Activated CD4-positive, alpha-beta T cell treated with anti-CD3 and anti-CD28 coated beads for 1 hour (primary cell): ENCODE measurements at regions not wholly inside any gene's neighbourhood (a gene's known extent, or its start where the extent isn't known, plus 50 kb on each side); places are given as distances from the start of the nearest gene placed in this dataset.

Experiments
- DNase-seq: peaks from one replicate; pipeline ENCODE4 v3.0.0-alpha.2; 2020

- no peak for DNase-seq
Observed at GRCh38 chr3:68142441-68142840, 488.0 kb upstream of the SUCLG2 start.

DNA sequence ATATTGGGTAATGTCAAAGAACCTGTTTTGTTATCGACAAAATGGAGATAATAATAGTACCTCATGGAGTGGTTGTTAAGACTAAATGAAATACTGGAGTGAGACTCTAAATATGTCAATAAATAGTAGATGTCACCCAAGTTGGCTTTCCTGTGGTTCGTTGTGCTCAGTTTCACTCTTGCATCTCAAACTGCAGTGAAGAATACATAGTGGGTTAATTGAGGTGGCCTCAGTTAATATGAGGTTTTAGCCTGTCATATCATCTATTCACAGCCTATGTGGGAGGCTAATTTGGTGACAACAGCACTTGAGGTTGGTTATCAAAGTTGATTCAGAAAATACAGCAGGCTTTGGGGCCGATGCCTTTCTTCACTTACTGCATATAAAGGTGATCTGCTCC is 485.5 kb upstream of the SUCLG2 start:
- no peak for DNase-seq

DNA sequence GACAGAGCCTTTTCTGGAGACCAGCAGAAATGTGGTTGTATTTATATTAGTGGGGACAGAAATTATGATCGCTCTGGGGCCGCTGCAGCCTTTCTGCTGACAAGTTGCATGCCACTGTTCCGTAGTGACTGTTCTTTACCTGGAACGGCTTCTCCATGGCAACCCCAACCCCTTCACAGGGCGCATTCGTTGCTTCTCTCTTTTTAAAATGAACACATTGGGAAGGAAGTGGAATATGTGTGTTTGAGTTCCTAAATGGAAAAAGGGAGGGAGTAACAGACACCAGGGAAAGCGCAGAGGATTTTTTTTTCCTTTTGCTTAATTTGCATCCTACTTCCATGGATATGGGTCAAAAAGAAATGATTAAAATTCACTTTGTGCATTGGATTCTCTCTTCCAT is 482.0 kb upstream of the SUCLG2 start:
- DNase-seq: no peak

DNA sequence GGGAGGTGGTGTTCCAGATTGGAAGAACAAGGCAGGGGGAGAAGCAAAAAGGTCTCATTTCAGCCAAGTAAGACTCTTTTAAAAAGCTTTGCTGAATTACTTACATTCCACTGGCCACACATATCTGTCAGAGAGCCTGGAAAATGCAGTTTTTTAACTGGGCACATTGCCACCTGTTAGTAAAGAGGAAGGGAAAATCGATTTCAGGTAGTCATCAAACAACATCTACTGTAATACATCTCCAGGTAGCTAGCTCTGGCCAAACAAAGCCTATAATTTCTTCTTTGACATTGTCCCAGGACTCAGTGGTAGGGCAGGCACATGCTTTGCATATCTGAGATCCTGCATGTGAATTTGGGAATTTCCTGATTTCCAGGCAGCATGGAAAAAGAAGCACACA is 480.7 kb upstream of the SUCLG2 start:
- no peak for DNase-seq

GRCh38 chr3:68129065-68129464 is 474.7 kb upstream of the SUCLG2 start:
- DNase-seq: no peak

- no peak for DNase-seq
Observed at GRCh38 chr3:68123231-68123630, 468.8 kb upstream of the SUCLG2 start.

DNA sequence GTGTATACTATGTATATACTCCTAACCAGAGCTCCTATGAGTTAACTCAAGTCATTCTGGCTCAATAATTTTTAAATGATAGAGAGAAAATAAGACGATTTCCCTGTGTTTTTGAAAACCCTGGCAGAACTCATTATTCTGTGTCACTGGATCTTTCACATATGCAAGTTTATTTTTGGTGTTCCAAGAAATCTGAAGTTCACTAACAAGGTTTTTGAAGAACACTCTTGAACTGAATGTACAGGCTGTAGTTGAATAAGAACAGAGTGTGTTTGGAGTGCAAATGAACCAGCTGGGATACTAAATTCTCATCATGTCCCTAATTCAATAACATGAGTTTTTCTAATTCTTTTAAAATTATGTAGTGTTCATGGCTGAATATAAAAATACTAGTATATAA is 466.9 kb upstream of the SUCLG2 start:
- DNase-seq: no peak

DNA sequence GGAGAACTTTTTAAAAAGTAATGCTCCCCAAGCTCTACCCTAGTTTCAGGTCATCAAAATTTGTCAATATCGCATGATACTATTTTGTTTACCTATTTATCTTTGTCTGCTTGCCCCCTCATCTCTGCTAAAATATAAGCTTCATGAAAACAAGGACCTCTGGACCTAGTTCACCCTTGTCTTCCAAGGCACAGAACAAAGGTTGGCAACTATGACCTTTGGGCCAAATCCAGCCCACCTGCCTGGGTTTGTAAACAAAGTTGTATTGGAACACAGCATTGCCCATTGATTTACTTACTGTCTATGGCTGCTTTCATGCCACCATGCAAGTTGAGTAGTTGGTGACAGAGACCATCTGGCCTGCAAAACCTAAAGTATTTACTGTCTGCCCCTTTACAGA is 462.2 kb upstream of the SUCLG2 start:
- no peak for DNase-seq

DNA sequence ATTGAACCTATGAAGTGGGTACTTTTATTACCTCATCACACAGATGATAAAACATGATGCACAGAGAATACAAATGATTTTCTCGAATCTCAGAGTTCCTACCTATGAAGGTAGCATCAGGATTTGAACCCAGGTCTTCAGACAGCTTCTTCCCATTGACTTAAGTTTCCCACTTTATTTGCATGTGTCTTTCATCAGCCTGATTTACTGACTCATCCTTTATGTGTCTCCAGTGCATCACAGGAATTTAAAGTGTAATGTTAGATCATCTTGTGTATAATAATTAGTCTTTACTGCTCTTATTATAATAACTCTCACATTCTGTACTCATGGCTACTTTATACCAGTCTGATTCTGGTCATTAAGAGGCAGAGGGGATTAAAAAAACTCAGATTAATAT is 449.4 kb upstream of the SUCLG2 start:
- no peak for DNase-seq

GRCh38 chr3:68090571-68090970 is 436.2 kb upstream of the SUCLG2 start:
- DNase-seq: no peak

DNA sequence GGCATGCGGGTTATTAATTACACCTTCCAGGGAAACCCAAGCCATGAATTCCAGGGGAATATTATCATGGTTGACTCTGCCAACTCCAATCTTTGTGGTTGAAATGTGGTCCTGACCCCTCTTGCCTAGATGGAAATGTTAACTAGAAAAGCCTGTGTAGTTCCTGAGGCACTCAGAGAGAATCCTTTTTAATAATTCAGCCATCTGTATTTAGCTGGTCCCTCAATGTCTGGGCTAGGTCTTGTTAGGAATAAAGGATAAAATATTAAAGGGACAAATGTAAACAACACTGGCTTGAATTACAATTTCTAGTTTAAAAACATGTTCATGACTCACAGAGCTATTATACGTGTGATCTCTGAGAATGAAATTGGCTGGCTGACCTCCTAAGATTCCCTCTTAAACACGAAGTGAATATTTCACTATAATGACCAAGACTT is 435.2 kb upstream of the SUCLG2 start:
- no peak for DNase-seq

- no peak for DNase-seq
Observed at GRCh38 chr3:68088636-68089035, 434.2 kb upstream of the SUCLG2 start.

- peak; percentile 18 for DNase-seq
Observed at GRCh38 chr3:68088216-68088615, 433.8 kb upstream of the SUCLG2 start.

DNA sequence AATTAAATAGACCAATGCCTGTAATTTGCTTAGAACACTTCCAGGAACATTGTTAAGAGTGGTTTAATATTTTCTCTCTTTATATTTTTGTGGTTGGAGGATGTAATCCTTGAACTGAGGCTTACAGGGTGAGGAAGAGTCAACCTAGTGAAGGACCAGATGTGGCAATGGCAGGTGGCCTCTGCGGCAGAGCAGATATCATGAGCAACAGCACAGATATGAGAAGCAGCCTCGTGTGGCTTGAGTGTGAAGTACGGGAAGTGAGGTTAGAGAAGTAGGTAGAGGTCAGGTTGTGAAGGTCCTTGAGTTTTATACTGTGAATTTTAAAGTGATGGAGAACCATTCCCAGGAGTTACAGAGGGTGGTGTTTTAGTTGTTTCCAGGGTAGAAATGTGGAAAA is 417.6 kb upstream of the SUCLG2 start:
- DNase-seq: no peak

DNA sequence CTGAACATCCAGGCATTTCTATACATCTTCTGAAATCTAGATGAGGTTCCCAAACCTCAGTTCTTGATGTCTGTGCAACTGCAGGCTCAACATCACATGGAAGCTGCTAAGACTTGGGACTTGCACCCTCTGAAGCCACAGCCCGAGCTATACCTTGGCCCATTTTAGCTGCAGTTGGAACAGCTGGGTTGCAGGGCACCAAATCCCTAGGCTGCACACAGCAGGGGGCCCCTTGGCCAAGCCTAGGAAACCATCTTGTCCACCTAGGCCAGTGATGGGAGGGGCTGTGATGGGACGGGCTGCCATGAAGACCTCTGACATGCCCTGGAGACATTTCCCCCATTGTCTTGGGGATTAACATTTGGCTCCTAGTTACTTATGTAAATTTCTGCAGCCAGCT is 415.8 kb upstream of the SUCLG2 start:
- no peak for DNase-seq

DNA sequence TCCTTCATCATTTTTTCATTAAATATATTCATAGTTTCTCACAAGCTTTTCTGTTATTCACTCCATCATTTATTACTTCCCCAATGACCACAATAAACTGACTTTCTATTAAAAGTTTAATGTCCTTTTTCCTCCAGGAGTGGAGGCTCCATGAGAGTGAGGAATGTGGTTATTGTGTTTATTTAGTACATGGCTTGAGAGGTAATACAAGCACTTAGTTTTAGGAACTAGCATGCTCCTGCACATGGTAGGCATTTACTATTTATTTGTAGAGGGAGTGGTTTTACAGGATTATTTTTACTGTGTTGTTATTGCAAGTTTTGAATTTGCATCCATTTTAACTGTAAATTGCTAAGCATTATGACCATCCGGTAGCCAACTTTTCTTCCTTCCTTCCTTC is 412.9 kb upstream of the SUCLG2 start:
- DNase-seq: no peak

GRCh38 chr3:68062926-68063325 is 408.5 kb upstream of the SUCLG2 start:
- DNase-seq: no peak

DNA sequence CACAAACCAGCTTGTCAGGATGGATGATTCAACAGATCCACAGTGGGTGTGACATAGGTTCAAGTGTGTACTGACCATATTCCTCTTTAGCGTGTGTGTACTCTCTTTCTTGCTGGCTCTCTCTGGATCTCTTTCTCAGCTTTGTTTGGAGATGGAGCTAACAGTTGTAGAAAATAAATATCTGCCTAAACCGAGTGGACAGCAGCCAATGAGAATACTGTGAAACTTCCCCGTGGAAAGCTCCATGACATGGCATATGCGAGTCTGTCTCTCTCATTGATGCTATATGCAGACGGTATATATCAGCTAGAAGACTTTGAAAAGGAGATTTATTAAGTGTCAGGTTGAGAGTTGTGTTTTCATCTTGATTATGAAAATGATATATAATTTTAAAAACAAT is 406.5 kb upstream of the SUCLG2 start:
- no peak for DNase-seq

DNA sequence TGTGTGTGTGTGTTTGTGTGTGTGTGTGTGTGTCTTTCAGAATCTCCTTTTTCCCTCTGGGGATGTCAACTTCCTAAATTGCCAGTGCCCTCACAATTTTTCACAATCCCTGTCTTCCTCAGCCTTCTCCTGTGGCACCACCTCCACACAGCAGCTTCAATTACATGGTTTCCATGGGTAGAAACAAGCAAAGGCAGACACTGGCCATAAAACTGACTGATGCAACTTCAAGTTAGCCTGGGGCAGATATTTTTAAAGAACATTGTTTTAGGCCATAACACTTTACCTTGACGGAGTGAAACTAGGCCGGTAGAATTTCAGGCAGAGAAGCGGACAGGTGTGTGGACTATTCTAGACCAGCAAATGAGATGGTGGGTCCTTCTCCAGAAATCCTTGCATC is 405.8 kb upstream of the SUCLG2 start:
- DNase-seq: no peak

GRCh38 chr3:68059628-68060152 is 405.3 kb upstream of the SUCLG2 start:
- no peak for DNase-seq

DNA sequence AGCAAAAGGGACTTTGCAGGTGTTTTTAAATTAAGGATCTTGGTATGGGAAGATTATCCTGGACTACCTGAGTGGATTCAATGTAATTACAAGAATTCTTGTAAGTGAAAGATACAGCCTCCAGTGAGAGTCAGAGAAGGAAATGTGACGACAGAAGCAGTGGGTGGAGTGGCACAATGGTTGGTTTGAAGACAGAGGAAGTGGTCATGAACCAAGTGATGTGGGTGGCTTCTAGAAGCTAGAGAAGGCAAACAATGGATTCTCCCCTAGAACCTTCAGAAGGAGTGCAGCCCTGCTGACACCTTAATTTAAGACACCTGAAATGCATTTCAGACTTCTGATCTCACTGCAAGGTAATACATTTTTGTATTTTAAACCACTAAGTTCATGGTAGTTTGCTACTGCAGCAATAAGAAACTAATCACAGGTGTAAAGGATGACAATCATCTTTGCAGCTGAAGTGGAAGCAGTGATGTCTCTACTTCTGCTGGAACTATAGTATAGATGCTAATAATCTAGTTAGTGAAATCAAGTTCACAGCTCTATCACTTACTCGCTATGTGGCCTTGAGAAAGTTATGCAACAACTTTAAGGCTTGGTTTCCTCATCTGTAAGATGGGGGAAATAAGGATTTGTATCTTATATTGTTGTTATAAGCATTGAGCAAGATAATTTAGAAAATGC is 403.4 kb upstream of the SUCLG2 start:
- DNase-seq: peak; percentile 35

- no peak for DNase-seq
Observed at GRCh38 chr3:68056556-68056955, 402.1 kb upstream of the SUCLG2 start.

DNA sequence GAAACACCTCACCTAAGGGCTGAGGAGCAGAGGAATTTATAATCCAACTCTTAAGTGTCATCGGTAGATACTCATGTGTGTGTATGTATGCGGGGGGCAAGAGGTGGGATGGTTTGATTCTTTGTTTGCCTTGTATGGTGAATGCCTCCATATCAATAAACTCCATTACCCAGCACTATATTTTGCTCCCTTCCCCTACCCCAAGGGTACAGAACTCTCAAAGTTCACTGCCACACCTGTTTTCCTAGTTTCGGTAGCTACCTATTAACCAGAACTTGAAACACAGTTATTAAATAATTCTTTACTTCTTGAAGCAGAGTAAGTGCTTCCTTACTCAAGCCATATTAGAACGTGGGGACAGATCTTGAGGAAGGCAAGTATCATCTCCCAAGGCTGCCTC is 400.8 kb upstream of the SUCLG2 start:
- DNase-seq: no peak

- no peak for DNase-seq
Observed at GRCh38 chr3:68049776-68050175, 395.4 kb upstream of the SUCLG2 start.

DNA sequence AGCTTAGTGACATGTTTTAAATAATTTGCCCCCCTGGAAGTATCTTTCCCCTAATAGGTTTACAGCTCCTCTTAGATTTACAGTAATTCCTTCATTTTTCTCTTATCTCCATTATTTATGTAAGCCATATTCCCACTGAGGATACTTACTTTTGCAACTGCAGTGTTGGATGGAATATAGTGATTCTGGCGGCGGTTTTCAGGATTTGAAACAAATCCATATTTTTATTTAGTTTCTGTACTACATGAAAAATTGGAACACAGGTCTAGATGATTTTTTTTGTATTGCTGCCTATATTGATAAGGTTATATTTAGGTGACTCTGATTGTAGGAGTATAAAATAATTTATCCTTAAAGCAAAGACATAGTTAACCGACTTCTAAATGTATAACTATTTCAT is 391.6 kb upstream of the SUCLG2 start:
- DNase-seq: no peak
